SK-N-SH (cell line): ENCODE measurements at regions not wholly inside any gene's neighbourhood (a gene's known extent, or its start where the extent isn't known, plus 50 kb on each side); places are given as distances from the start of the nearest gene placed in this dataset.
A peak's percentile ranks its signal among the peaks of the same experiment; 100 is the strongest.

Experiments used
- CHD2 ChIP-seq: fragments of 150-350 bp; IDR thresholded peaks from 2 replicates; pipeline ENCODE4 v1.6.1; 2018; ENCODE audit warnings: low read length; ENCODE audit not compliant: partially characterized antibody
- EP300 ChIP-seq, 2 experiments: IDR thresholded peaks; 2 replicates each; pipeline versions ENCODE4 v1.4.0 to v1.6.1; 2012; ENCODE audit warnings: borderline replicate concordance in 1 of 2, low read depth in 1 of 2, low read length in 1 of 2
- GABPA ChIP-seq: IDR thresholded peaks from 2 replicates; pipeline ENCODE4 v1.4.0; 2012; ENCODE audit warnings: low read depth, mild to moderate bottlenecking
- JUND ChIP-seq: IDR thresholded peaks from 2 replicates; pipeline ENCODE4 v1.4.0; 2012
- MEF2A ChIP-seq: IDR thresholded peaks from 2 replicates; pipeline ENCODE4 v1.4.0; 2012; ENCODE audit warnings: low read depth, borderline replicate concordance
- POLR2AphosphoS5 ChIP-seq: IDR thresholded peaks from 2 replicates; pipeline ENCODE4 v1.6.1; 2012; ENCODE audit warnings: low read depth, low read length
- SMC3 ChIP-seq: IDR thresholded peaks from 2 replicates; pipeline ENCODE4 v1.6.1; 2012; ENCODE audit warnings: low read depth, low read length, improper control_type of control experiment
- ZBTB33 ChIP-seq: IDR thresholded peaks from 2 replicates; pipeline ENCODE4 v1.4.0; 2012; ENCODE audit warnings: low read depth, borderline replicate concordance
- TF ChIP-seq, protein P1 (sequence below): fragments of 200-600 bp; sonication (generic); IDR thresholded peaks from 2 replicates; pipeline ENCODE4 v1.6.1; 2017; ENCODE audit warnings: antibody characterized with exemption, mild to moderate bottlenecking, moderate library complexity
- TF ChIP-seq, protein P2 (sequence below): IDR thresholded peaks from 2 replicates; pipeline ENCODE4 v1.6.1; 2012; ENCODE audit warnings: mild to moderate bottlenecking, low read depth, low read length, moderate library complexity

GRCh38 chr12:91958816-91959215 is 186.8 kb downstream of the BTG1 start:
- TF ChIP-seq, protein P1, sequence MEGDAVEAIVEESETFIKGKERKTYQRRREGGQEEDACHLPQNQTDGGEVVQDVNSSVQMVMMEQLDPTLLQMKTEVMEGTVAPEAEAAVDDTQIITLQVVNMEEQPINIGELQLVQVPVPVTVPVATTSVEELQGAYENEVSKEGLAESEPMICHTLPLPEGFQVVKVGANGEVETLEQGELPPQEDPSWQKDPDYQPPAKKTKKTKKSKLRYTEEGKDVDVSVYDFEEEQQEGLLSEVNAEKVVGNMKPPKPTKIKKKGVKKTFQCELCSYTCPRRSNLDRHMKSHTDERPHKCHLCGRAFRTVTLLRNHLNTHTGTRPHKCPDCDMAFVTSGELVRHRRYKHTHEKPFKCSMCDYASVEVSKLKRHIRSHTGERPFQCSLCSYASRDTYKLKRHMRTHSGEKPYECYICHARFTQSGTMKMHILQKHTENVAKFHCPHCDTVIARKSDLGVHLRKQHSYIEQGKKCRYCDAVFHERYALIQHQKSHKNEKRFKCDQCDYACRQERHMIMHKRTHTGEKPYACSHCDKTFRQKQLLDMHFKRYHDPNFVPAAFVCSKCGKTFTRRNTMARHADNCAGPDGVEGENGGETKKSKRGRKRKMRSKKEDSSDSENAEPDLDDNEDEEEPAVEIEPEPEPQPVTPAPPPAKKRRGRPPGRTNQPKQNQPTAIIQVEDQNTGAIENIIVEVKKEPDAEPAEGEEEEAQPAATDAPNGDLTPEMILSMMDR = no peak
- TF ChIP-seq POLR2AphosphoS5 = no peak
- TF ChIP-seq MEF2A = no peak
- TF ChIP-seq, protein P2, sequence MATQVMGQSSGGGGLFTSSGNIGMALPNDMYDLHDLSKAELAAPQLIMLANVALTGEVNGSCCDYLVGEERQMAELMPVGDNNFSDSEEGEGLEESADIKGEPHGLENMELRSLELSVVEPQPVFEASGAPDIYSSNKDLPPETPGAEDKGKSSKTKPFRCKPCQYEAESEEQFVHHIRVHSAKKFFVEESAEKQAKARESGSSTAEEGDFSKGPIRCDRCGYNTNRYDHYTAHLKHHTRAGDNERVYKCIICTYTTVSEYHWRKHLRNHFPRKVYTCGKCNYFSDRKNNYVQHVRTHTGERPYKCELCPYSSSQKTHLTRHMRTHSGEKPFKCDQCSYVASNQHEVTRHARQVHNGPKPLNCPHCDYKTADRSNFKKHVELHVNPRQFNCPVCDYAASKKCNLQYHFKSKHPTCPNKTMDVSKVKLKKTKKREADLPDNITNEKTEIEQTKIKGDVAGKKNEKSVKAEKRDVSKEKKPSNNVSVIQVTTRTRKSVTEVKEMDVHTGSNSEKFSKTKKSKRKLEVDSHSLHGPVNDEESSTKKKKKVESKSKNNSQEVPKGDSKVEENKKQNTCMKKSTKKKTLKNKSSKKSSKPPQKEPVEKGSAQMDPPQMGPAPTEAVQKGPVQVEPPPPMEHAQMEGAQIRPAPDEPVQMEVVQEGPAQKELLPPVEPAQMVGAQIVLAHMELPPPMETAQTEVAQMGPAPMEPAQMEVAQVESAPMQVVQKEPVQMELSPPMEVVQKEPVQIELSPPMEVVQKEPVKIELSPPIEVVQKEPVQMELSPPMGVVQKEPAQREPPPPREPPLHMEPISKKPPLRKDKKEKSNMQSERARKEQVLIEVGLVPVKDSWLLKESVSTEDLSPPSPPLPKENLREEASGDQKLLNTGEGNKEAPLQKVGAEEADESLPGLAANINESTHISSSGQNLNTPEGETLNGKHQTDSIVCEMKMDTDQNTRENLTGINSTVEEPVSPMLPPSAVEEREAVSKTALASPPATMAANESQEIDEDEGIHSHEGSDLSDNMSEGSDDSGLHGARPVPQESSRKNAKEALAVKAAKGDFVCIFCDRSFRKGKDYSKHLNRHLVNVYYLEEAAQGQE = no peak
- peak; percentile 14; the same call in 1 of the 2 replicates for TF ChIP-seq JUND
- TF ChIP-seq CHD2 = no peak
- peak in 1 of 2 experiments; percentile 12; a peak in 1 of 4 replicates for TF ChIP-seq EP300 (IDR thresholded peaks at IDR 0.05; ENCODE audit: borderline replicate concordance in 1 of 2, low read depth in 1 of 2, low read length in 1 of 2)
- TF ChIP-seq GABPA = no peak
- TF ChIP-seq ZBTB33 = no peak
- TF ChIP-seq SMC3 = no peak
